ENCODE measurements at regions not wholly inside any gene's neighbourhood (a gene's known extent, or its start where the extent isn't known, plus 50 kb on each side); places are given as distances from the start of the nearest gene placed in this dataset.

DNA sequence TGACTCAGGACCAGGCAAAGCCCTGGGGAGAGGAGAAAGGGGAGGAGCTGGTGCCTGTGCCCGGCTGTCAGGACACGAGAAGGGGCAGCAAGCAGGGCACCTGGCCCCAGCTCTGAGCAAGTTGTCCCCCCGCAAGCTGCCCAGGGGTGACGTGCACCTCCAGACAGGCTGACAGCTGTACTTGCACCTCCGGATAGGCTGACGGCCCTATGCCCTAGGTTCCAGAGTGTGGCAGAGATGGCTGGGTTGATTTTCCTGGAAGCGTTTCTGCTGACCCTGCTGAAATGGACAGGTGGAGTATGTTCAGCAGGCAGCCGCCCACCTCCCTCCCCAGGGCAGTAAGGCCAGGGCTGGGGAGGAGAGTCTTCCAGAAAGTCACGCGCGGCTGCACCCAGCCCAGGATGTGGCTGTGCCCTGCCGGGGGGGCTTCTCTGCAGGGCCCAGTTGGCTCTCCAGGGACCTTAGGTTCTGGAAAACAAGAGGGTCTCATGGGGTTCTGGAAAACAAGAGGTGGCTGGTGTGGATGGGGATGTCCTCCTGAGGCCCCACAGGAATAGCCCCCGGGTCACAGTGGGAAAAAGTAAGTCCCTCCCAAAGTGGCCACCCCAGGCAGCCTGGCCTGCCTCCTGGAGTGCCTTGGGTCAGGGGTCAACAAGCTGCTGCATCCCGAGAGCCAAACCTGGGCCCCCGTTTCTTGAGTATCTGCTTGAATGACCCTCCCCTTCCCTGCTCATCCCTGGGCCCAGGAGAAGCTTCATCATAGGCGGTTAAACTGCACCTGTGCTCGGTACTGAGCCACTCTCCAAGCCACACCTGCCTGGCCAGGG lies 71.4 kb upstream of the OTOS start:
- Mint-ChIP-seq H3K27ac (ENCODE audit: unreplicated experiment) (no peak overlapping the region), H3K9me3 (ENCODE audit: unreplicated experiment) (no peaks in the 10 kb centered on the region), H3K36me3 (ENCODE audit: low read depth, unreplicated experiment) (no peaks in the 10 kb centered on the region), H3K27me3 (ENCODE audit: unreplicated experiment) (peaks cover 5% of the 10 kb centered on the region), H3K4me3 (ENCODE audit: unreplicated experiment) (no peak overlapping the region), H3K4me1 (ENCODE audit: unreplicated experiment) (no peaks in the 10 kb centered on the region)
- TF ChIP-seq CTCF (IDR thresholded peaks at IDR 0.05; ENCODE audit: unreplicated experiment), result no peak
- DNase-seq (ENCODE audit: low spot score), result no peak

- Mint-ChIP-seq H3K27ac (ENCODE audit: unreplicated experiment) (no peak overlapping the region), H3K4me1 (ENCODE audit: unreplicated experiment) (no peaks in the 10 kb centered on the region), H3K27me3 (ENCODE audit: unreplicated experiment) (peaks cover 5% of the 10 kb centered on the region), H3K36me3 (ENCODE audit: low read depth, unreplicated experiment) (no peaks in the 10 kb centered on the region), H3K4me3 (ENCODE audit: unreplicated experiment) (no peak overlapping the region), H3K9me3 (ENCODE audit: unreplicated experiment) (no peaks in the 10 kb centered on the region)
- no peak for DNase-seq (ENCODE audit: low spot score)
- no peak for TF ChIP-seq CTCF (IDR thresholded peaks at IDR 0.05; ENCODE audit: unreplicated experiment)
Measured at GRCh38 chr2:240212425-240213225, 72.2 kb upstream of the OTOS start.

GRCh38 chr2:240213226-240213475 lies 72.7 kb upstream of the OTOS start:
- H3K4me1 Mint-ChIP-seq (ENCODE audit: unreplicated experiment), result no peaks in the 10 kb centered on the region
- TF ChIP-seq CTCF (IDR thresholded peaks at IDR 0.05; ENCODE audit: unreplicated experiment), result no peak
- no peaks in the 10 kb centered on the region for H3K36me3 Mint-ChIP-seq (ENCODE audit: low read depth, unreplicated experiment)
- H3K4me3 Mint-ChIP-seq (ENCODE audit: unreplicated experiment), result no peak overlapping the region
- no peak for DNase-seq (ENCODE audit: low spot score)
- no peaks in the 10 kb centered on the region for H3K9me3 Mint-ChIP-seq (ENCODE audit: unreplicated experiment)
- H3K27ac Mint-ChIP-seq (ENCODE audit: unreplicated experiment), result no peak overlapping the region
- peaks cover 5% of the 10 kb centered on the region for H3K27me3 Mint-ChIP-seq (ENCODE audit: unreplicated experiment)

- DNase-seq (ENCODE audit: low spot score), result no peak
- Mint-ChIP-seq H3K4me1 (ENCODE audit: unreplicated experiment) (no peaks in the 10 kb centered on the region), H3K9me3 (ENCODE audit: unreplicated experiment) (no peaks in the 10 kb centered on the region), H3K36me3 (ENCODE audit: low read depth, unreplicated experiment) (no peaks in the 10 kb centered on the region), H3K27me3 (ENCODE audit: unreplicated experiment) (peaks cover 5% of the 10 kb centered on the region), H3K27ac (ENCODE audit: unreplicated experiment) (no peak overlapping the region), H3K4me3 (ENCODE audit: unreplicated experiment) (no peak overlapping the region)
- no peak for TF ChIP-seq CTCF (IDR thresholded peaks at IDR 0.05; ENCODE audit: unreplicated experiment)
Measured at GRCh38 chr2:240213476-240214421, 73.3 kb upstream of the OTOS start.
